CD14-positive monocyte (primary cell): ENCODE measurements at regions not wholly inside any gene's neighbourhood (a gene's known extent, or its start where the extent isn't known, plus 50 kb on each side); places are given as distances from the start of the nearest gene placed in this dataset.

Source experiments
- DNase-seq, 3 donors: peaks; one replicate each; pipeline ENCODE4 v3.0.0-alpha.2; 2011 to 2022
- H2AFZ ChIP-seq: 2 replicates; pipeline ENCODE4 v1.6.0; 2012; ENCODE audit warnings: mild to moderate bottlenecking, low read depth, low read length, inconsistent platforms; ENCODE audit not compliant: insufficient read depth, poor library complexity, severe bottlenecking
- H3K27ac ChIP-seq, 2 donors: 1 replicate in 1 of 2; 2 replicates in 1 of 2; pipeline ENCODE4 v1.5.1; 2012 to 2013; ENCODE audit warnings: low read length in 2 of 2, control low read depth in 1 of 2, inconsistent platforms in 1 of 2, low read depth in 1 of 2, mild to moderate bottlenecking in 1 of 2
- H3K27me3 ChIP-seq, 2 donors: one replicate each; pipeline versions ENCODE4 v1.6.0 to v1.6.1; 2011 to 2013; ENCODE audit warnings: low read length in 2 of 2; ENCODE audit not compliant: control insufficient read depth in 2 of 2, insufficient read depth in 2 of 2
- H3K36me3 ChIP-seq, 2 donors: replicated peaks in 1 of 2; 1 replicate in 1 of 2; 2 replicates in 1 of 2; pipeline versions ENCODE4 v1.5.1 to v1.6.1; 2012 to 2013; ENCODE audit warnings: low read length in 2 of 2, control low read depth in 1 of 2, inconsistent platforms in 1 of 2, mild to moderate bottlenecking in 1 of 2; ENCODE audit not compliant: insufficient read depth in 2 of 2, control insufficient read depth in 1 of 2
- H3K4me1 ChIP-seq, 2 donors: 1 replicate in 1 of 2; 2 replicates in 1 of 2; pipeline versions ENCODE4 v1.5.1 to v1.6.1; 2012 to 2013; ENCODE audit warnings: low read length in 2 of 2, control low read depth in 1 of 2, inconsistent platforms in 1 of 2, mild to moderate bottlenecking in 1 of 2, moderate library complexity in 1 of 2; ENCODE audit not compliant: insufficient read depth in 2 of 2, control insufficient read depth in 1 of 2
- H3K4me2 ChIP-seq: replicated peaks from 2 replicates; pipeline ENCODE3; 2012; ENCODE audit warnings: low read length, moderate library complexity, mild to moderate bottlenecking; ENCODE audit not compliant: poor library complexity, severe bottlenecking; ENCODE audit errors: extremely low read depth
- H3K4me3 ChIP-seq, 3 experiments: fragments of 200-600 bp in 1 of 3; sonication (generic) in 1 of 3; replicated peaks in 1 of 3; 1 replicate in 2 of 3; 2 replicates in 1 of 3; pipeline ENCODE4 v1.5.1; 2011 to 2013; ENCODE audit warnings: low read length in 3 of 3, mild to moderate bottlenecking in 3 of 3, control low read depth in 2 of 3, low read depth in 2 of 3, inconsistent platforms in 1 of 3, moderate library complexity in 1 of 3
- H3K79me2 ChIP-seq: 2 replicates; pipeline ENCODE4 v1.6.0; 2012; ENCODE audit warnings: mild to moderate bottlenecking, control low read depth, inconsistent platforms, low read length, moderate library complexity; ENCODE audit not compliant: insufficient read depth
- H3K9ac ChIP-seq: 2 replicates; pipeline ENCODE4 v1.6.0; 2017; ENCODE audit warnings: low read length, mild to moderate bottlenecking; ENCODE audit not compliant: insufficient read depth, poor library complexity, severe bottlenecking
- H3K9me3 ChIP-seq, 2 donors: replicated peaks in 1 of 2; 1 replicate in 1 of 2; 2 replicates in 1 of 2; pipeline versions ENCODE4 v1.5.1 to v1.6.1; 2012 to 2013; ENCODE audit warnings: low read length in 2 of 2, control low read depth in 1 of 2; ENCODE audit not compliant: control insufficient read depth in 1 of 2, insufficient read depth in 1 of 2
- H4K20me1 ChIP-seq: 2 replicates; pipeline ENCODE4 v1.6.0; 2012; ENCODE audit warnings: mild to moderate bottlenecking, low read length, control low read depth, moderate library complexity; ENCODE audit not compliant: insufficient read depth
- H3K27ac Mint-ChIP-seq, 7 donors: one replicate each; pipeline ENCODE4 v1.8.0; 2020; ENCODE audit warnings: mild to moderate bottlenecking in 7 of 7, mixed read lengths in 7 of 7, moderate library complexity in 6 of 7, inconsistent platforms in 2 of 7
- H3K27me3 Mint-ChIP-seq, 3 donors: one replicate each; pipeline ENCODE4 v1.8.0; 2021 to 2022; ENCODE audit warnings: low read depth in 3 of 3, mild to moderate bottlenecking in 3 of 3, mixed read lengths in 3 of 3, moderate library complexity in 3 of 3, inconsistent platforms in 1 of 3
- H3K36me3 Mint-ChIP-seq, 2 donors: one replicate each; pipeline ENCODE4 v1.8.0; 2020; ENCODE audit warnings: mixed read lengths in 2 of 2, inconsistent platforms in 1 of 2, mild to moderate bottlenecking in 1 of 2
- H3K4me1 Mint-ChIP-seq: one replicate; pipeline ENCODE4 v1.8.0; 2020; ENCODE audit warnings: mild to moderate bottlenecking, mixed read lengths
- H3K4me3 Mint-ChIP-seq, 2 donors: one replicate each; pipeline ENCODE4 v1.8.0; 2020; ENCODE audit warnings: mild to moderate bottlenecking in 2 of 2, mixed read lengths in 2 of 2, moderate library complexity in 1 of 2
- H3K9me3 Mint-ChIP-seq, 7 donors: one replicate each; pipeline ENCODE4 v1.8.0; 2020 to 2022; ENCODE audit warnings: mixed read lengths in 7 of 7, mild to moderate bottlenecking in 6 of 7, moderate library complexity in 6 of 7, inconsistent platforms in 2 of 7
- CTCF ChIP-seq: fragments of 200-600 bp; IDR thresholded peaks from one replicate; pipeline ENCODE4 v1.8.0; 2022; ENCODE audit warnings: antibody characterized with exemption, mild to moderate bottlenecking
- WGBS: methylation state at CpG from one replicate; pipeline ENCODE4 v1.1.5; 2013; ENCODE audit warnings: missing lambda C conversion rate; ENCODE audit not compliant: insufficient coverage; 5-methylcytosine and 5-hydroxymethylcytosine counted together
- intact Hi-C, 2 donors: fragments of 100-400 bp; cut with micrococcal nuclease; formaldehyde crosslinking; loops; one replicate each; pipeline versions ENCODE4 v1.15.0 to v1.15.1; 2023

GRCh38 chr7:4449263-4449662, 232.8 kb upstream of the FOXK1 start:
- H3K27ac ChIP-seq: no peak overlapping the region
- intact Hi-C loops: no loop called here
- Mint-ChIP-seq H3K4me3 (no peak overlapping the region), H3K9me3 (peaks cover 6 to 25% (median 18%) of the 10 kb centered on the region in 7 donors), H3K27me3 (peaks cover 0 to 2% (median 0%) of the 10 kb centered on the region in 3 donors), H3K4me1 (no peaks in the 10 kb centered on the region), H3K36me3 (no peaks in the 10 kb centered on the region), H3K27ac (peak overlapping the region in 1 of 7 donors; percentile 9)
- no peaks in the 10 kb centered on the region for H4K20me1 ChIP-seq
- no peaks in the 10 kb centered on the region for H3K36me3 ChIP-seq
- TF ChIP-seq CTCF: no peak
- no peak overlapping the region for H3K4me2 ChIP-seq
- no peaks in the 10 kb centered on the region for H3K27me3 ChIP-seq
- WGBS: 91% methylated on average over 3 of the region's 10 CpGs
- H3K79me2 ChIP-seq: no peaks in the 10 kb centered on the region
- H2AFZ ChIP-seq: no peak overlapping the region
- no peaks in the 10 kb centered on the region for H3K4me1 ChIP-seq
- no peak for DNase-seq
- H3K9me3 ChIP-seq: peaks cover 10 to 14% of the 10 kb centered on the region in 2 donors
- H3K9ac ChIP-seq: no peak overlapping the region
- no peak overlapping the region for H3K4me3 ChIP-seq

DNA sequence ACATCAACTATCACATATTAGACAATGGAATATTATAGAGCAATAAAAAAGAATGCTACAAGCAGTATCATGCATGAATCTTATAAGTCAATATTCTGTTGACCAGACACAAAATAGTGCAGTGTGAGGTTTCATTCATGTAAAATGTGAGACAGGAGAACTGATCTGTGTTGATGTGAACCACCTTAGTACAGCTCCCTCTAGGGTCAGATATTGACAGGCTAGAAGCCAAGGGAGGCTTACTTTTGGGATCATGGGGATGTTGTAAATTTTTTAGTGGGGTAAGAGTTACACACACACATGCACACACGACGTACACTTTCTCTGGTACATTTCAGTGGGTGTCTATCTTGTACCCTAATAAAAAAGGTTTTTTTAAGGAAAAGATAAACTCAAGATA, 231.6 kb upstream of the FOXK1 start:
- H3K4me2 ChIP-seq: no peak overlapping the region
- H3K4me3 ChIP-seq: no peak overlapping the region
- Mint-ChIP-seq H3K4me3 (no peak overlapping the region), H3K4me1 (no peaks in the 10 kb centered on the region), H3K36me3 (no peaks in the 10 kb centered on the region), H3K9me3 (peaks cover under 1 to 24% (median 17%) of the 10 kb centered on the region in 7 donors), H3K27me3 (peaks cover 0 to 2% (median 1%) of the 10 kb centered on the region in 3 donors), H3K27ac (no peak overlapping the region)
- H3K36me3 ChIP-seq: no peaks in the 10 kb centered on the region
- H3K4me1 ChIP-seq: no peaks in the 10 kb centered on the region
- no peak for DNase-seq
- no CpG with 5 or more reads among the region's 2 CpGs for WGBS
- no peaks in the 10 kb centered on the region for H3K79me2 ChIP-seq
- no peak overlapping the region for H3K9ac ChIP-seq
- H3K27ac ChIP-seq: no peak overlapping the region
- H3K9me3 ChIP-seq: peaks cover 5 to 11% of the 10 kb centered on the region in 2 donors
- H4K20me1 ChIP-seq: no peaks in the 10 kb centered on the region
- intact Hi-C loops: no loop called here
- no peaks in the 10 kb centered on the region for H3K27me3 ChIP-seq
- TF ChIP-seq CTCF: no peak
- no peak overlapping the region for H2AFZ ChIP-seq
